GM12865 (cell line): ENCODE measurements at regions not wholly inside any gene's neighbourhood (a gene's known extent, or its start where the extent isn't known, plus 50 kb on each side); places are given as distances from the start of the nearest gene placed in this dataset.

Experiments used
- DNase-seq: peaks from one replicate; pipeline ENCODE4 v3.0.0; 2010; ENCODE audit warnings: low read depth
- H3K4me3 ChIP-seq: 2 replicates; pipeline ENCODE4 v1.5.1; 2011; ENCODE audit warnings: mild to moderate bottlenecking, low read depth, low read length, control low read depth
- CTCF ChIP-seq: IDR thresholded peaks from 2 replicates; pipeline ENCODE4 v1.5.1; 2011; ENCODE audit warnings: low read length, control low read depth, low read depth, inconsistent platforms; ENCODE audit not compliant: insufficient read depth; ENCODE audit errors: missing control alignments

GRCh38 chr5:110321117-110321516 lies 405.4 kb downstream of the TMEM232 start:
- TF ChIP-seq CTCF = no peak
- peak; percentile 28 for DNase-seq
- H3K4me3 ChIP-seq = no peak overlapping the region

- no peak for TF ChIP-seq CTCF
- H3K4me3 ChIP-seq = no peak overlapping the region
- no peak for DNase-seq
Observed at GRCh38 chr5:110323357-110323756, 403.1 kb downstream of the TMEM232 start.

GRCh38 chr5:110323832-110324231 lies 402.6 kb downstream of the TMEM232 start:
- no peak for DNase-seq

GRCh38 chr5:110324876-110325275 lies 401.6 kb downstream of the TMEM232 start:
- no peak for TF ChIP-seq CTCF
- DNase-seq = no peak
- H3K4me3 ChIP-seq = no peak overlapping the region

More at GRCh38 chr5:110323832-110324231, 402.6 kb downstream of the TMEM232 start:
- no peak overlapping the region for H3K4me3 ChIP-seq
- TF ChIP-seq CTCF = no peak

GRCh38 chr5:110329955-110330525 lies 396.4 kb downstream of the TMEM232 start:
- TF ChIP-seq CTCF = no peak
- DNase-seq = no peak
- H3K4me3 ChIP-seq = no peak overlapping the region

GRCh38 chr5:110333384-110333783 lies 393.1 kb downstream of the TMEM232 start:
- peak; percentile 35 for TF ChIP-seq CTCF
- H3K4me3 ChIP-seq = no peak overlapping the region
- DNase-seq = peak; percentile 8
